Stomach (tissue), 8 donors: ENCODE measurements at regions not wholly inside any gene's neighbourhood (a gene's known extent, or its start where the extent isn't known, plus 50 kb on each side); places are given as distances from the start of the nearest gene placed in this dataset.

Experiments used
- DNase-seq, 2 donors: peaks; one replicate each; pipeline versions ENCODE4 v3.0.0 to v3.0.0-alpha.2; 2013 to 2019
- H3K27ac ChIP-seq, 5 donors: fragments of 200-600 bp in 4 of 5; sonication (generic) in 4 of 5; one replicate each; pipeline ENCODE4 v1.5.1; 2013 to 2019; ENCODE audit warnings: mild to moderate bottlenecking in 1 of 5, moderate library complexity in 1 of 5
- H3K27me3 ChIP-seq, 3 donors: fragments of 200-600 bp; sonication (generic); one replicate each; pipeline ENCODE4 v1.5.1; 2017 to 2019; ENCODE audit warnings: mixed run types in 1 of 3
- H3K36me3 ChIP-seq, 4 donors: fragments of 200-600 bp; sonication (generic); 1 replicate in 3 of 4; 2 replicates in 1 of 4; pipeline ENCODE4 v1.5.1; 2016 to 2019
- H3K4me1 ChIP-seq, 4 donors: fragments of 200-600 bp; sonication (generic); one replicate each; pipeline ENCODE4 v1.5.1; 2016 to 2019
- H3K4me3 ChIP-seq, 4 donors: fragments of 200-600 bp; sonication (generic) in 3 of 4; one replicate each; pipeline ENCODE4 v1.5.1; 2016 to 2019; ENCODE audit warnings: mild to moderate bottlenecking in 1 of 4
- H3K9me3 ChIP-seq, 4 donors: fragments of 200-600 bp; sonication (generic); one replicate each; pipeline ENCODE4 v1.5.1; 2016 to 2019
- CTCF ChIP-seq, 7 experiments: fragments of 450-650 bp in 4 of 7; fragments of 200-600 bp in 3 of 7; sonication (generic) in 3 of 7; IDR thresholded peaks; one replicate each; pipeline ENCODE4 v1.5.1; 2016 to 2019; ENCODE audit warnings: antibody characterized with exemption in 7 of 7, control low read depth in 2 of 7, mild to moderate bottlenecking in 1 of 7
- EP300 ChIP-seq: sonication (generic); formaldehyde crosslinking; IDR thresholded peaks from one replicate; pipeline ENCODE4 v1.6.1; 2017; ENCODE audit warnings: antibody characterized with exemption
- POLR2A ChIP-seq, 4 donors: fragments of 450-650 bp; IDR thresholded peaks; one replicate each; pipeline ENCODE4 v1.6.1; 2016; ENCODE audit warnings: antibody characterized with exemption in 4 of 4, control low read depth in 2 of 4, mild to moderate bottlenecking in 1 of 4, moderate library complexity in 1 of 4
- POLR2AphosphoS5 ChIP-seq, 3 donors: sonication (generic); formaldehyde crosslinking; IDR thresholded peaks; one replicate each; pipeline ENCODE4 v1.6.1; 2016; ENCODE audit warnings: antibody characterized with exemption in 3 of 3
- WGBS, 5 donors: extraction: QIAGEN DNeasy Blood & Tissue Kit in 3 of 5; methylation state at CpG; one replicate each; pipeline versions ENCODE4 v1.1.5 to v1.1.7; 2013 to 2018; 5-methylcytosine and 5-hydroxymethylcytosine counted together
- intact Hi-C: fragments of 100-400 bp; cut with DNase I; formaldehyde crosslinking; loops from one replicate; pipeline ENCODE4 v1.15.1; 2023; ENCODE audit warnings: low total_unique reads
- donor health status: healthy with polysubstance abuse.
- donor health status: Bipolar disorder and iron deficiency.
- donor health status: healthy.

- Histone ChIP-seq H3K4me3 (no peak overlapping the region), H3K27ac (no peak overlapping the region), H3K4me1 (no peaks in the 10 kb centered on the region), H3K36me3 (no peaks in the 10 kb centered on the region), H3K9me3 (no peaks in the 10 kb centered on the region), H3K27me3 (no peaks in the 10 kb centered on the region)
- TF ChIP-seq EP300: no peak
- no peak for TF ChIP-seq POLR2A (IDR thresholded peaks at IDR 0.05)
- TF ChIP-seq CTCF (IDR thresholded peaks at IDR 0.05): no peak
- TF ChIP-seq POLR2AphosphoS5 (IDR thresholded peaks at IDR 0.05): no peak
- intact Hi-C loops: no loop called here
- DNase-seq: no peak
- WGBS, 5 donors: 72 to 89% (median 78%) methylated on average over 2 of the region's 2 CpGs
Observed at GRCh38 chr1:189432753-189433152, 1044.9 kb downstream of the BRINP3 start.

GRCh38 chr1:189434461-189434860, 1043.2 kb downstream of the BRINP3 start:
- no peak for DNase-seq
- Histone ChIP-seq H3K27ac (no peak overlapping the region), H3K4me3 (no peak overlapping the region), H3K27me3 (no peaks in the 10 kb centered on the region), H3K9me3 (no peaks in the 10 kb centered on the region), H3K36me3 (no peaks in the 10 kb centered on the region), H3K4me1 (no peaks in the 10 kb centered on the region)
- 39 to 68% (median 43%) methylated on average over 1 of the region's 1 CpG for WGBS, 5 donors
- TF ChIP-seq POLR2A (IDR thresholded peaks at IDR 0.05): no peak
- TF ChIP-seq CTCF (IDR thresholded peaks at IDR 0.05): no peak
- TF ChIP-seq POLR2AphosphoS5 (IDR thresholded peaks at IDR 0.05): no peak
- no peak for TF ChIP-seq EP300
- intact Hi-C loops: no loop called here

GRCh38 chr1:189435398-189435797, 1042.3 kb downstream of the BRINP3 start:
- Histone ChIP-seq H3K27ac (no peak overlapping the region), H3K4me1 (no peaks in the 10 kb centered on the region), H3K9me3 (no peaks in the 10 kb centered on the region), H3K27me3 (no peaks in the 10 kb centered on the region), H3K36me3 (no peaks in the 10 kb centered on the region), H3K4me3 (no peak overlapping the region)
- intact Hi-C loops: no loop called here
- no peak for TF ChIP-seq POLR2A (IDR thresholded peaks at IDR 0.05)
- TF ChIP-seq POLR2AphosphoS5 (IDR thresholded peaks at IDR 0.05): no peak
- no peak for TF ChIP-seq CTCF (IDR thresholded peaks at IDR 0.05)
- no peak for TF ChIP-seq EP300
- DNase-seq: no peak

DNA sequence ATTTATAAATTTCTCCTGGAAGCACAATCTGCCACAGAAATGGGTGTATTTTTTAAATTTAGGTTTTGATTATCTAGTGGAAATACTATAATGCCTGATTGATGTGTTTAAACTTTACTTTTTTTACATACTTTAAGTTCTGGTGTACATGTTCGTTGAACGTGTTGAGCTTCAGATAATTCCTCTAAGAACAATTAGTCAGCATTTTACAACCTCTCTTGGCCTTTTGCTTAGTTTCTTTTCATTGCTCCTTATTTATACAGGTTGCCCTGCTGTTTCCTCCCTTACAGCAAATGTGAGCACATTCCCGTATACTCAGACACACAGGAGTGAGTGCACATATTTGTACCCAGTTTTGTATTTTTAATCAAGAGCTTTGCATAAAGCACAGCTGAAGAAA, 1038.9 kb downstream of the BRINP3 start:
- WGBS, 5 donors: 21 to 42% (median 31%) methylated on average over 3 of the region's 3 CpGs
- Histone ChIP-seq H3K4me3 (no peak overlapping the region), H3K36me3 (no peaks in the 10 kb centered on the region), H3K27me3 (no peaks in the 10 kb centered on the region), H3K9me3 (no peaks in the 10 kb centered on the region), H3K27ac (no peak overlapping the region), H3K4me1 (no peaks in the 10 kb centered on the region)
- intact Hi-C loops: no loop called here
- TF ChIP-seq EP300 (no peak), POLR2A (IDR thresholded peaks at IDR 0.05) (no peak), POLR2AphosphoS5 (IDR thresholded peaks at IDR 0.05) (no peak)
- DNase-seq: peak in 1 of 2 donors; percentile 17

DNA sequence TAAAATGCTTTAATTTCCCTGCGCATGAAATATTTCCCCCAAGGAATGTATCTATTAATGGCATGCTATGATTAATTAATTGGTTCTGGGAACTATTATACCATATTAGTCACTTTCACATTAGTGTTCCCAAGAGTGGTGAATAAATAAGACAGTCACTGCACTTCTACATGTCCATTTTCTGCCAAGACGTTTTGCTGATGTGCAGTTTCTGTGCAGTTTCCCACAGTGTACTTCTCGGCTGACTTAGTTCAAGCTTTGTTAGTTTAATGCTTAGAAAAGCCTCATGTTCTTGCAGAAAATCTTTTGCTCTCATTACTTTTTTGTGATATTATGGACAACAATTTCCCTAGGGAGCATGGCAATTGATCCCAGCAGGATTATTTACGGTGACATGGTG, 1014.5 kb downstream of the BRINP3 start:
- intact Hi-C loops: no loop called here
- DNase-seq: peak in 1 of 2 donors; percentile 21
- no peaks in the 10 kb centered on the region for H3K36me3 ChIP-seq
- H3K4me1 ChIP-seq: no peaks in the 10 kb centered on the region
- H3K4me3 ChIP-seq: no peak overlapping the region
- no peak for TF ChIP-seq CTCF (IDR thresholded peaks at IDR 0.05)
- TF ChIP-seq POLR2A (IDR thresholded peaks at IDR 0.05): no peak
- TF ChIP-seq EP300: no peak
- TF ChIP-seq POLR2AphosphoS5 (IDR thresholded peaks at IDR 0.05): no peak
- H3K9me3 ChIP-seq: no peaks in the 10 kb centered on the region
- H3K27ac ChIP-seq: no peak overlapping the region
- H3K27me3 ChIP-seq: no peaks in the 10 kb centered on the region
- WGBS, 5 donors: 59 to 71% (median 70%) methylated on average over 4 of the region's 4 CpGs
